ENCODE measurements at regions not wholly inside any gene's neighbourhood (a gene's known extent, or its start where the extent isn't known, plus 50 kb on each side); places are given as distances from the start of the nearest gene placed in this dataset.
A peak's percentile ranks its signal among the peaks of the same experiment; 100 is the strongest.

DNA sequence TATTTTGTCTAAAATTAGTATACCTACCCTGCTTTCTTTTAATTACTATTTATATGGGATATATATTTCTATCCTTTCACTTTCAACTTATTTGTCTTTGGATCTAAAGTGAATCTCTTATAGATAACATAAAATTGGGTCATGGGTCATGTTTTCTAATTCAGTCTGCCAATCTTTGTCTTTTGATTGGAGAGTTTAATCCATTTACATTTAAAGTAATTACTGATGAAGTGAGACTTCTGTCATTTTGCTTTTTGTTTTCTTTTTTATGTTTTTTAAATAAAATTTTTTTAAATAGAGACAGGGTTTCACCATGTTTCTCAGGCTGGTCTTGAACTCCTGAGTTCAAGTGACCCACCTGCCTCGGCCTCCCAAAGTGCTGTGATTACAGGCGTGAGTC is 50.5 kb upstream of the PRDM1 start:
- H3K36me3 Mint-ChIP-seq: peaks cover 11% of the 10 kb centered on the region
- H3K27ac Mint-ChIP-seq: no peak overlapping the region
- H3K27me3 Mint-ChIP-seq: peaks cover 15% of the 10 kb centered on the region
- DNase-seq (no peak), ATAC-seq (ENCODE audit: low read depth) (no peak)
- H3K4me3 Mint-ChIP-seq: no peak overlapping the region
- H3K9me3 Mint-ChIP-seq: peaks cover 12% of the 10 kb centered on the region
- peaks cover 5% of the 10 kb centered on the region for H3K4me1 Mint-ChIP-seq
- POLR2A ChIA-PET: no interaction called here

DNA sequence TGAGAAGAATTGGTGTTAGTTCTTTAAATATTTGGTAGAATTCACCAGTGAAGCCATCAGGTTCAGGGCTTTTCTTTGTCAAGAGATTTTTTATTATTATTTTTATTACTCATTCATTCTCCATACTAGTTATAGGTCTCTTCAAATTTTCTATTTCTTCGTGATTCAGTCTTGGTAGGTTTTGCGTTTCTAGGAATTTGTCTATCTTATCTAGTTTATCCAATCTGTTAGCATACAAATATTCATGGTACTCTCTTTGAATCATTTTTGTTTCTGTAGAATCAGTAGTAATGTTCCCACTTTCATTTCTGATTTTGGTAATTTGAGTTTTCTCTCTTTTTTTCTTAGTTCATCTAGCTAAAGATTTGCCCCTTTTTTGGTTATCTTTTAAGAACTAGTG is 52.3 kb upstream of the PRDM1 start:
- DNase-seq (no peak), ATAC-seq (ENCODE audit: low read depth) (no peak)
- Mint-ChIP-seq H3K27me3 (peaks cover 15% of the 10 kb centered on the region), H3K4me1 (peaks cover 5% of the 10 kb centered on the region), H3K4me3 (no peak overlapping the region), H3K27ac (no peak overlapping the region), H3K36me3 (peaks cover 9% of the 10 kb centered on the region), H3K9me3 (peaks cover 14% of the 10 kb centered on the region)
- POLR2A ChIA-PET: no interaction called here

DNA sequence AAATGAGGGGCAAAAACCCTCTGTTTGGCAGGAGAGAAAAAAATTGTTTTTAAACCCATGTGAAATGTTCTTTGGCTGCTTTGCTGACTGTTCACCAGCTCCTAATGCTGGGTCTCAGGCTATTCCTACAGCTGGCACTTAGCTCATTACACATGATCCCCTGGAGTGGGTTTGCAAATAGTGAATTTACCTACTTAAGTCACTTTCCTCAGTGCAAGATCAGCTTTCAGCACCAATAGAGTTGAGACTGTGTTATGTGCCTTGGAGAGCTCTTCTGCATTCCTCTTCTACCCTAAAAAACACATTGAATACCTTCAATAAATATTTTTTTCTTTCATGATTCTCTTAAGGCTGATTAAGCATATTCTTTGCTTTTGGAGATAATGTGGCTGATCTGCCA is 58.4 kb upstream of the PRDM1 start:
- peaks cover 1% of the 10 kb centered on the region for H3K9me3 Mint-ChIP-seq
- peaks cover 35% of the 10 kb centered on the region for H3K27me3 Mint-ChIP-seq
- no peak overlapping the region for H3K4me3 Mint-ChIP-seq
- DNase-seq (no peak), ATAC-seq (ENCODE audit: low read depth) (no peak)
- peaks cover 6% of the 10 kb centered on the region for H3K4me1 Mint-ChIP-seq
- H3K36me3 Mint-ChIP-seq: peaks cover 2% of the 10 kb centered on the region
- POLR2A ChIA-PET: no interaction called here
- H3K27ac Mint-ChIP-seq: no peak overlapping the region

DNA sequence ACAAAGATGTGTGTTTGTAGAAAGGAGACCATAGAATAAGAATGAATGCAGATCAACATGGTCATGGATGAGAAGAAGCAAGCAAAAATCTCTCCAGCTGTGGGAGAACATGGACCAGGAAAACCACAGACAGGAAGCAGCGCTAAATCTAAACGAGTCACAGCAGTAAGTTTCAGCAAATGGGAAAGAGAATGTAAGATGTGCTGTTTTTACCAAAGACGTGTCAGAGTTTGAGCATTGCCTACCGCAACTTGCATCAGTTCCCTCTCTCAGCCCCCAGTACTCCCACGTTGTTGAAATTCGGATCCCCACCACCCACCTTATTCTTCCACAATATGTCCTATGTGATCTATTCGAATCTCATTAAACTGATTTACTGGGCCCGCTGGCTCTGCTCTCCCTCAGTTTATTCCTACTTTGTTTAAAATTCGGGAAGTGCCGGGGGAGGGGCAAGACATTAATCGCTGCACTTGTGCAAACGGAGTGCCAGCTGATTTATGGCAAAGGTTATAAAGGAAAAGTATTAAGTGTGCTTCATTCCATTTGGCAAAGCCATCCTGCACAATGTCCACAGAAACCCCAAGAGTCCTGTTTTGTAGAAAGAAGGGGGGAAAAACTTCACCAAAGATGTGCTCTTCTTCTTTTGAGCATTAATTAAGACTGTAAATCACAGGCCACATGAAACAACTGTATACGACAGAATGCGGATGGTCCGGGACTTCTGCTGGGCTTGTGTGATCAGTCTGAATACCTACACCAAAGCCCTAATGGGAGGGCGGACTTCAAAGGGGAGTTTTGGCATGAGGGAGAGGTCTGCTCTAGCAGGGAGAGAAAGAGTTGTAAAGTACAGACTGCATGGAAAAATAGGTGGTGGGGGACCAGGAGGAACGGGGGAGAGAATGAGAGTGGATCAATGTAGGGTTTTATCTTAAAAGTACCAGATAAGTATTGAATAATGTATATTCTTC is 59.1 kb upstream of the PRDM1 start:
- peak overlapping the region; percentile 15 for H3K4me3 Mint-ChIP-seq
- ATAC-seq (ENCODE audit: low read depth): no peak
- POLR2A ChIA-PET: no interaction called here

DNA sequence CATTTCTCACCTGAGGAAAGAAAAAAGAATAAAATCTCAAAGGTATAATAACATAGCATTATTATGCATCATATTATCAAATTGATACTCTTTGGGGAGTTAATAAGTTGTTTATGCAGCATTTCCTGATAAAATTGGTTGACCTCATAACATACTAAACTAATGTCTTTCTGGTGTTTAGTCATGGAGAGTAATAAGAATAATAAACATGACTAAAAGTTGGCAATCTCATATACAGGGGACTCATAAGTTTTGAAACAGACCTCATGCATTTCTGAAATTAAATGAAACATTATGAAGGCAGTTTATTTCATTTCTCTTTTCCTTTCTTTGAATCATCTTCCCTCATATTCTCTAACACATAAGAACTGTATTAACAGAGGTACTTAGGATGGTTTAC is 60.5 kb upstream of the PRDM1 start:
- Mint-ChIP-seq H3K4me3 (no peak overlapping the region), H3K27ac (no peak overlapping the region), H3K4me1 (peaks cover 6% of the 10 kb centered on the region), H3K27me3 (peaks cover 27% of the 10 kb centered on the region), H3K9me3 (peaks cover 1% of the 10 kb centered on the region), H3K36me3 (peaks cover 2% of the 10 kb centered on the region)
- POLR2A ChIA-PET: no interaction called here
- no peak for DNase-seq
- no peak for ATAC-seq (ENCODE audit: low read depth)

More for the DNA sequence above, 59.1 kb upstream of the PRDM1 start:
- Mint-ChIP-seq H3K9me3 (peaks cover 1% of the 10 kb centered on the region), H3K27ac (no peak overlapping the region), H3K36me3 (peaks cover 2% of the 10 kb centered on the region), H3K4me1 (peaks cover 6% of the 10 kb centered on the region), H3K27me3 (peaks cover 33% of the 10 kb centered on the region)
- no peak for DNase-seq

DNA sequence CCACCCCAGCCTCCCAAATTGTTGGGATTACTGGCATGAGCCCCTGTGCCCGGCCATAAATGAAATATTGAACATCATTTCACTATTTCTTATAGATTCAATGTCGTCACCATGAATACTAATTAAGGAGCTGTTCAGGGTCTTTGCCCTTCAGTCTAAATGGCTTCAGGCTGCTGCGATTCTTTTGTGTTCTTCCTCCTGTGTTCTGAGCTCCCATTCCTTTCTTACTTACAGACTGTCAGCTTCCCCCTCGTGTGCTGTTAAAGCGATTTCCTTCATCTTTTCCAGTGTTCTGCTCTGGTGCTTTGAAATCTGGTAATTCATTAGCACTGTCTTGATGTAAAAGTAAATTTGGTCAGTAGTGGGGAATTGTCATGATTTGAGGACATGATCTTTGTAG is 63.3 kb upstream of the PRDM1 start:
- no peak overlapping the region for H3K27ac Mint-ChIP-seq
- DNase-seq: no peak
- H3K9me3 Mint-ChIP-seq: no peaks in the 10 kb centered on the region
- H3K4me3 Mint-ChIP-seq: no peak overlapping the region
- H3K4me1 Mint-ChIP-seq: peaks cover 6% of the 10 kb centered on the region
- peaks cover 16% of the 10 kb centered on the region for H3K27me3 Mint-ChIP-seq
- no peaks in the 10 kb centered on the region for H3K36me3 Mint-ChIP-seq
- ATAC-seq (ENCODE audit: low read depth): no peak
- POLR2A ChIA-PET: no interaction called here

- Mint-ChIP-seq H3K9me3 (no peaks in the 10 kb centered on the region), H3K27ac (no peak overlapping the region), H3K4me1 (no peaks in the 10 kb centered on the region), H3K4me3 (no peak overlapping the region), H3K36me3 (no peaks in the 10 kb centered on the region), H3K27me3 (peaks cover 37% of the 10 kb centered on the region)
- DNase-seq: no peak
- POLR2A ChIA-PET: no interaction called here
- no peak for ATAC-seq (ENCODE audit: low read depth)
Measured at GRCh38 chr6:106017454-106017853, 68.7 kb upstream of the PRDM1 start.

GRCh38 chr6:106014955-106015354 is 71.2 kb upstream of the PRDM1 start:
- Mint-ChIP-seq H3K4me3 (no peak overlapping the region), H3K4me1 (peaks cover 3% of the 10 kb centered on the region), H3K27me3 (peaks cover 34% of the 10 kb centered on the region), H3K9me3 (peaks cover 1% of the 10 kb centered on the region), H3K27ac (no peak overlapping the region), H3K36me3 (peaks cover 3% of the 10 kb centered on the region)
- ATAC-seq (ENCODE audit: low read depth): no peak
- no peak for DNase-seq
- POLR2A ChIA-PET: no interaction called here

GRCh38 chr6:106011476-106011875 is 74.7 kb upstream of the PRDM1 start:
- Mint-ChIP-seq H3K4me3 (no peak overlapping the region), H3K4me1 (peaks cover 3% of the 10 kb centered on the region), H3K27me3 (peaks cover 40% of the 10 kb centered on the region), H3K27ac (no peak overlapping the region), H3K9me3 (peaks cover 1% of the 10 kb centered on the region), H3K36me3 (peaks cover 3% of the 10 kb centered on the region)
- no peak for DNase-seq
- POLR2A ChIA-PET: no interaction called here
- no peak for ATAC-seq (ENCODE audit: low read depth)

DNA sequence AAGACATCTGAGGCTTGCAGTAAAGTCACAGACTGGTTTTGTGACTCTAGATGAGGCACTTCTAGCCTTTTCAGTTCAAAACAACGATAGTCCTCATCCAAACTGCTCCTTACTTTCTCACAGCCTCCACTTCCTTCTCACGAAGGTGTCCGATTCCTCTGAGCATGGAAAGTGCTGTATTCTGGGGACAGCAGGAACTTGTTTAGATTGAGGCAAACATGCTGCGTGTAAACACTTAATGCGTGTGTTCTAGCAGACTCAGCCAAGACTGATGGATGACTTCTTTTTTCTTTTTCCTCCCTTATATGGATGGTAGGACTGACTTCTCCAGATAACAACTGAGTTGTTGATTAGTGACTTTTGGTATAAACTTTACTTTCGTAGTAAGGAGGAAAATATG is 80.2 kb upstream of the PRDM1 start:
- no peak overlapping the region for H3K27ac Mint-ChIP-seq
- no peak for DNase-seq
- H3K9me3 Mint-ChIP-seq: no peaks in the 10 kb centered on the region
- peaks cover 65% of the 10 kb centered on the region for H3K27me3 Mint-ChIP-seq
- no peaks in the 10 kb centered on the region for H3K4me1 Mint-ChIP-seq
- no peak overlapping the region for H3K4me3 Mint-ChIP-seq
- no peaks in the 10 kb centered on the region for H3K36me3 Mint-ChIP-seq
- POLR2A ChIA-PET: no interaction called here
- no peak for ATAC-seq (ENCODE audit: low read depth)

DNA sequence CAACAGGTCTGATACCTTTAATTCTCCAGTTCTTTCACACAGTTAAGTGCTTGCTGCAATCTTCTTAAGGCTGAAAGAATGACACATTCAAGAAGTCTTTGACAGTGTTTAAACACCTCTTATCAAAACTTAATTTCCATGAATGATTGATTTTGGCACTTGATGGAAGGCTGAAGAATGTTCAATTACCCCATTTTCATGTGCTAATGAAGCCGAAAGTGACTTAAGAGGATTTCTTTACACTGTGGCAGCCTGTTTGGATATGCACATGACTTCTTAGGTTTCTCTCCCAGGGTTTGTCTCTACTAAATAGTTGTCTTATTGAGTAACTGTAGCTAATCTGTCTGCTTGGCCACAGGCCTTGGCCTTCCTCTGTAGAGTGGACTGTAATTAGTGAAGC is 81.1 kb upstream of the PRDM1 start:
- no peaks in the 10 kb centered on the region for H3K4me1 Mint-ChIP-seq
- DNase-seq: no peak
- no peak for ATAC-seq (ENCODE audit: low read depth)
- no peaks in the 10 kb centered on the region for H3K36me3 Mint-ChIP-seq
- no peaks in the 10 kb centered on the region for H3K9me3 Mint-ChIP-seq
- peaks cover 70% of the 10 kb centered on the region for H3K27me3 Mint-ChIP-seq
- POLR2A ChIA-PET: no interaction called here
- H3K27ac Mint-ChIP-seq: no peak overlapping the region
- no peak overlapping the region for H3K4me3 Mint-ChIP-seq

DNA sequence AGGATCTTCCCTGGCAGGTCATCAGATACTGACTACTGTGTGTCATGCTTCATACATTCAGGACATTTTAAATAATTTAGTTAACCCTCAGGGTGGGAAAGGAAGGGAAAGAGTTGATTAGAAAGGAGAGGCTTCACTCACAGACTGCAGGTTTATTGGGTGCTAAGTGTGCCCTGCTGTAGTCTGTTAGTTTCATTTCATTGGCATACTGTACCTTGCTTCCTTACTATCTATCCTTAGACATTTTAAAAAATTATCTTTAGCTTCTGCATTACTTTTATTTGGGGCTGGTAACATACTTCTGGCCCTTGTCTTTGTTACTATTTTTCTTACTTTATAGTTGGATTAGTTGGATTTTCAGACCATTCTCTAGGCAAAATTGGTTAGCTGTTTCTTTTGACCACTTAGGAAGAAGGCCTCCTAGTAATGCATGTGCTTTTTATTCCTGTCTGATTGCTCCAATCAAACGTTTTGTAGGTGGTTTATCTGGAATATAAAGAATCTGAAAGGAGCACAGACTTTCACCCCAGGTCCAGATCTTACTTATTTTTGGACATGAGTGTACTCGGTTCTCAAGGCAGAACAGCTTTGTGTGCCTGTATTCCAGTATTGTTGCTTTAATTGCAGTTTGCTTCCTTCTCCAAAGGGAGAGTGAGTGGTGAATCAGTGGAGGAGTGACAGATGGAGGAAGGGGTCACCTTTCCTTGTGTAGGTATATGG is 82.7 kb upstream of the PRDM1 start:
- Mint-ChIP-seq H3K27ac (no peak overlapping the region), H3K4me3 (no peak overlapping the region), H3K36me3 (no peaks in the 10 kb centered on the region), H3K4me1 (no peaks in the 10 kb centered on the region), H3K9me3 (no peaks in the 10 kb centered on the region), H3K27me3 (peaks cover 79% of the 10 kb centered on the region)
- DNase-seq (no peak), ATAC-seq (ENCODE audit: low read depth) (no peak)
- POLR2A ChIA-PET: interaction anchor here (0.6 kb wide), 1 partner anchor 23 kb away, joined by 4 read pairs; no protein-coding TSS in a partner anchor

DNA sequence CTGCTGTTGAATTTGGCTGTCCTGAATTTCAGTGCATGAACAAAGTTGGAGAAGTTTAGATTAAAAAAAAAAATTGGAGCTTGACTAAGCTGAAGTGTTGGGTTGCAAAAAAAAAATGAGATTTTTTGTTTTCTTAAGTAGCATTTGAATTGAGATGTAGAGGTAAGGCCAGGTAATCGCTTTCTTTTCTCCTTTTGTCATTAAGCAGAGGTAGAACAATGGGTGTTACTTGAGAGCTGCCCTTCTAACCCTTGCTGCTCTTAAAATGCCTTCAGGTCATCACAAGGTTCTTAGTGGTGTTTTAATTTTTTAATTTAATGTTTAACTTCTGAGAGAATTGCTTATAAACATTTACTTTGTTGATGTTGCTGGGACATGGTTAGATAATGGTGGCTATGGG is 84.1 kb upstream of the PRDM1 start:
- H3K27me3 Mint-ChIP-seq: peaks cover 87% of the 10 kb centered on the region
- H3K27ac Mint-ChIP-seq: no peak overlapping the region
- H3K4me3 Mint-ChIP-seq: no peak overlapping the region
- DNase-seq: no peak
- no peaks in the 10 kb centered on the region for H3K4me1 Mint-ChIP-seq
- ATAC-seq (ENCODE audit: low read depth): no peak
- H3K9me3 Mint-ChIP-seq: no peaks in the 10 kb centered on the region
- no peaks in the 10 kb centered on the region for H3K36me3 Mint-ChIP-seq
- POLR2A ChIA-PET: no interaction called here

DNA sequence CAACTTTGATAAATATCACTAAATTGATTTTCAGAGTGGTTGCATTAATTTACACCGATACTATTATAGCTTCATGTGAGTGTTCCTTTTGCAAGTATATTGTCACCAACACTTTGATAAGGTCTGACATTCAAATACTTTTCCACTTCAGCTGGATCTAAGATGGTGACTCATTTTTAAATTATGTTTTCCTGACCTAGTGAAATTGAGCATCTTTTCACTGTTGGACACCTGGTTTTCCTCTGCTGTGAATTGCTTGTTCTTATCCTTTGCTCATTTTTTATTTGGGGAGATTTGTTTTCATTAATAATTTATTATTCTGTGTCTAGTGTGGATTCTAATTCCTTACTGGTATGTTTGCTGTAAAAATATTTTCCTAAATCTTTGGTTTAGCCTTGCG is 85.2 kb upstream of the PRDM1 start:
- Mint-ChIP-seq H3K4me3 (no peak overlapping the region), H3K27ac (no peak overlapping the region), H3K9me3 (no peaks in the 10 kb centered on the region), H3K36me3 (no peaks in the 10 kb centered on the region), H3K4me1 (no peaks in the 10 kb centered on the region), H3K27me3 (peaks cover 87% of the 10 kb centered on the region)
- DNase-seq (no peak), ATAC-seq (ENCODE audit: low read depth) (no peak)
- POLR2A ChIA-PET: no interaction called here
